HepG2 (cell line): ENCODE measurements at regions not wholly inside any gene's neighbourhood (a gene's known extent, or its start where the extent isn't known, plus 50 kb on each side); places are given as distances from the start of the nearest gene placed in this dataset.
A peak's percentile ranks its signal among the peaks of the same experiment; 100 is the strongest.

Experiments used
- ELF1 ChIP-seq: sonication (generic); formaldehyde crosslinking; IDR thresholded peaks from 2 replicates; pipeline ENCODE4 v1.4.0; 2020; ENCODE audit warnings: missing genetic modification reagents
- FOXJ3 ChIP-seq: sonication (generic); formaldehyde crosslinking; IDR thresholded peaks from 2 replicates; pipeline ENCODE4 v1.4.0; 2020; ENCODE audit warnings: missing genetic modification reagents, mild to moderate bottlenecking, borderline replicate concordance
- MED8 ChIP-seq: sonication (generic); formaldehyde crosslinking; IDR thresholded peaks from 2 replicates; pipeline ENCODE4 v1.8.1; 2023; ENCODE audit warnings: mild to moderate bottlenecking, missing genetic modification reagents; ENCODE audit not compliant: insufficient replicate concordance
- NFKBIZ ChIP-seq: IDR thresholded peaks from 2 replicates; pipeline ENCODE4 v1.6.1; 2018; ENCODE audit warnings: missing genetic modification reagents, missing compliant biosample characterization
- POLR2A ChIP-seq, 2 experiments: IDR thresholded peaks; 2 replicates each; pipeline ENCODE4 v1.6.1; 2011; ENCODE audit warnings: low read depth in 2 of 2, low read length in 2 of 2, mild to moderate bottlenecking in 1 of 2, moderate library complexity in 1 of 2; ENCODE audit not compliant: insufficient read depth in 1 of 2
- RBM39 ChIP-seq: fragments of 200-400 bp; formaldehyde crosslinking; IDR thresholded peaks from one replicate; pipeline ENCODE4 v1.6.1; 2018; ENCODE audit warnings: antibody characterized with exemption, mild to moderate bottlenecking, low read depth, low read length; ENCODE audit not compliant: poor library complexity, severe bottlenecking
- ZSCAN31 ChIP-seq: sonication (generic); formaldehyde crosslinking; IDR thresholded peaks from 2 replicates; pipeline ENCODE4 v1.5.0; 2020; ENCODE audit warnings: low read depth, mild to moderate bottlenecking, missing genetic modification reagents
- TF ChIP-seq, protein P1 (sequence below): sonication (generic); formaldehyde crosslinking; IDR thresholded peaks from 2 replicates; pipeline ENCODE4 v1.4.0; 2020; ENCODE audit warnings: low read depth, missing genetic modification reagents
- TF ChIP-seq, protein P2 (sequence below): sonication (generic); formaldehyde crosslinking; IDR thresholded peaks from 2 replicates; pipeline ENCODE4 v1.8.0; 2023; ENCODE audit warnings: mild to moderate bottlenecking, missing genetic modification reagents
- TF ChIP-seq, protein P3 (sequence below): sonication (generic); formaldehyde crosslinking; IDR thresholded peaks from 2 replicates; pipeline ENCODE4 v1.8.0; 2022; ENCODE audit warnings: mild to moderate bottlenecking, missing genetic modification reagents, moderate library complexity
- TF ChIP-seq, protein P4 (sequence below): sonication (generic); formaldehyde crosslinking; IDR thresholded peaks from 2 replicates; pipeline ENCODE4 v1.4.0; 2020; ENCODE audit warnings: mild to moderate bottlenecking, missing genetic modification reagents
- TF ChIP-seq, protein P5 (sequence below): sonication (generic); formaldehyde crosslinking; IDR thresholded peaks from 2 replicates; pipeline ENCODE4 v1.4.0; 2020; ENCODE audit warnings: mild to moderate bottlenecking, missing genetic modification reagents

DNA sequence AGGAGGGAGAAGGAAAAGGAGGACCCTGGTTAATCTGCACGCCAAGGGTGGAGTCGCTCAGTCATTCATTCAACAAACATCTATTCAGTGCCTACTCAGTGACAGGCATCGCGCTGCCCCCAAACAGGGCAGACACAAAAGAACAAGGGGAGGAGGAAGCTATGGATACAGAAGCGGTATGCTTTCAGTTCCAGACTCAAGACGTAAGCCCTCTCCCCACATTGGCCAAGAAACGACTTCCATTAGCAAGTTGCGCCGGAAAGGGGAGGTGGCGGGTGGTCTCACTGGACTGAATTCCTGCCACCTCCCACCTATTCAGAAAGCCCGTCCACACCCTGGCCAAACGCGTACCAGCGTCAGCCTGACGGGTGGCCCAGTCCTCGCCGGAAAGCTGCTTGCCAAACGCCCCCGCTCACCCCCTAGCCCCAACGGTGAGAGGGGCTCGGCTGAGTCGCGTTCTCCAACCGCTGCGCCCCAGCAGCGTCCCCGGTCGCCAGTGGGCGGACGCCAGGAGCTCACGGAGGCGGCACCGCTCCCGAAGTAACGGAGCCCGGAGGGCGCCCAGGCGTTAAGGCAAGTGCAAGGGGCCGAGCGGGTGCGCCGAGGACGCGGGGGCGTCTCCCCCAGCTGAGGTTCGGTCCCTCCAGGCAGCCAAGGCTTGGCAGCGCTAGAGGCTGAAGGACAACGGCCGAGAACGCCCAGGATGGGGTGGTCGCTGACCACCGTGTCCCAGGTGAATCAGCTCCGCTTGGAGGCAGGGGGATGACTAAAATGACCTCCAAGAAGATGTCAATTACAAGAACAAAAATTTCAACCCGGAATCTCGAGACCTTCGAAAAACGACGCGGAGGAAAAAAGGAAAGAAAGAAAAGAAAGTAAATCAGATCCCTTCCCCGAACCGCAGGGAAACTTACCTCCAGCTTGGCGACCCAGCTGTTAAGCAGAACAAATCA lies 470.7 kb downstream of the SOX9 start (continued):
- TF ChIP-seq, protein P1, sequence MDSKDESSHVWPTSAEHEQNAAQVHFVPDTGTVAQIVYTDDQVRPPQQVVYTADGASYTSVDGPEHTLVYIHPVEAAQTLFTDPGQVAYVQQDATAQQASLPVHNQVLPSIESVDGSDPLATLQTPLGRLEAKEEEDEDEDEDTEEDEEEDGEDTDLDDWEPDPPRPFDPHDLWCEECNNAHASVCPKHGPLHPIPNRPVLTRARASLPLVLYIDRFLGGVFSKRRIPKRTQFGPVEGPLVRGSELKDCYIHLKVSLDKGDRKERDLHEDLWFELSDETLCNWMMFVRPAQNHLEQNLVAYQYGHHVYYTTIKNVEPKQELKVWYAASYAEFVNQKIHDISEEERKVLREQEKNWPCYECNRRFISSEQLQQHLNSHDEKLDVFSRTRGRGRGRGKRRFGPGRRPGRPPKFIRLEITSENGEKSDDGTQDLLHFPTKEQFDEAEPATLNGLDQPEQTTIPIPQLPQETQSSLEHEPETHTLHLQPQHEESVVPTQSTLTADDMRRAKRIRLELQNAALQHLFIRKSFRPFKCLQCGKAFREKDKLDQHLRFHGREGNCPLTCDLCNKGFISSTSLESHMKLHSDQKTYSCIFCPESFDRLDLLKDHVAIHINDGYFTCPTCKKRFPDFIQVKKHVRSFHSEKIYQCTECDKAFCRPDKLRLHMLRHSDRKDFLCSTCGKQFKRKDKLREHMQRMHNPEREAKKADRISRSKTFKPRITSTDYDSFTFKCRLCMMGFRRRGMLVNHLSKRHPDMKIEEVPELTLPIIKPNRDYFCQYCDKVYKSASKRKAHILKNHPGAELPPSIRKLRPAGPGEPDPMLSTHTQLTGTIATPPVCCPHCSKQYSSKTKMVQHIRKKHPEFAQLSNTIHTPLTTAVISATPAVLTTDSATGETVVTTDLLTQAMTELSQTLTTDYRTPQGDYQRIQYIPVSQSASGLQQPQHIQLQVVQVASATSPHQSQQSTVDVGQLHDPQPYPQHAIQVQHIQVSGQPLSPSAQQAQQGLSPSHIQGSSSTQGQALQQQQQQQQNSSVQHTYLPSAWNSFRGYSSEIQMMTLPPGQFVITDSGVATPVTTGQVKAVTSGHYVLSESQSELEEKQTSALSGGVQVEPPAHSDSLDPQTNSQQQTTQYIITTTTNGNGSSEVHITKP (CRISPR knock-in tag) = peak; percentile 42; the same call in 1 of the 2 replicates
- TF ChIP-seq RBM39 = no peak
- TF ChIP-seq MED8 (CRISPR knock-in tag) = no peak
- TF ChIP-seq ELF1 (CRISPR knock-in tag) = 0 out of 2 replicates have a peak, but pooled peaks have one; percentile 9
- TF ChIP-seq, protein P2, sequence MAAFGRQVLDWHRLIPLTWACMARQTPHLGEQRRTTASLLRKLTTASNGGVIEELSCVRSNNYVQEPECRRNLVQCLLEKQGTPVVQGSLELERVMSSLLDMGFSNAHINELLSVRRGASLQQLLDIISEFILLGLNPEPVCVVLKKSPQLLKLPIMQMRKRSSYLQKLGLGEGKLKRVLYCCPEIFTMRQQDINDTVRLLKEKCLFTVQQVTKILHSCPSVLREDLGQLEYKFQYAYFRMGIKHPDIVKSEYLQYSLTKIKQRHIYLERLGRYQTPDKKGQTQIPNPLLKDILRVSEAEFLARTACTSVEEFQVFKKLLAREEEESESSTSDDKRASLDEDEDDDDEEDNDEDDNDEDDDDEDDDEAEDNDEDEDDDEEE (CRISPR knock-in tag) = 0 out of 2 replicates have a peak, but pooled peaks have one; percentile 73
- TF ChIP-seq, protein P3, sequence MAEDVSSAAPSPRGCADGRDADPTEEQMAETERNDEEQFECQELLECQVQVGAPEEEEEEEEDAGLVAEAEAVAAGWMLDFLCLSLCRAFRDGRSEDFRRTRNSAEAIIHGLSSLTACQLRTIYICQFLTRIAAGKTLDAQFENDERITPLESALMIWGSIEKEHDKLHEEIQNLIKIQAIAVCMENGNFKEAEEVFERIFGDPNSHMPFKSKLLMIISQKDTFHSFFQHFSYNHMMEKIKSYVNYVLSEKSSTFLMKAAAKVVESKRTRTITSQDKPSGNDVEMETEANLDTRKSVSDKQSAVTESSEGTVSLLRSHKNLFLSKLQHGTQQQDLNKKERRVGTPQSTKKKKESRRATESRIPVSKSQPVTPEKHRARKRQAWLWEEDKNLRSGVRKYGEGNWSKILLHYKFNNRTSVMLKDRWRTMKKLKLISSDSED (CRISPR knock-in tag) = 0 out of 2 replicates have a peak, but pooled peaks have one; percentile 76
- no peak for TF ChIP-seq POLR2A (IDR thresholded peaks at IDR 0.05; ENCODE audit: insufficient read depth in 1 of 2, low read depth in 2 of 2, low read length in 2 of 2)
- no peak for TF ChIP-seq FOXJ3 (CRISPR knock-in tag)
- TF ChIP-seq ZSCAN31 (CRISPR knock-in tag) = no peak
- TF ChIP-seq NFKBIZ (CRISPR knock-in tag) = no peak
- TF ChIP-seq, protein P4, sequence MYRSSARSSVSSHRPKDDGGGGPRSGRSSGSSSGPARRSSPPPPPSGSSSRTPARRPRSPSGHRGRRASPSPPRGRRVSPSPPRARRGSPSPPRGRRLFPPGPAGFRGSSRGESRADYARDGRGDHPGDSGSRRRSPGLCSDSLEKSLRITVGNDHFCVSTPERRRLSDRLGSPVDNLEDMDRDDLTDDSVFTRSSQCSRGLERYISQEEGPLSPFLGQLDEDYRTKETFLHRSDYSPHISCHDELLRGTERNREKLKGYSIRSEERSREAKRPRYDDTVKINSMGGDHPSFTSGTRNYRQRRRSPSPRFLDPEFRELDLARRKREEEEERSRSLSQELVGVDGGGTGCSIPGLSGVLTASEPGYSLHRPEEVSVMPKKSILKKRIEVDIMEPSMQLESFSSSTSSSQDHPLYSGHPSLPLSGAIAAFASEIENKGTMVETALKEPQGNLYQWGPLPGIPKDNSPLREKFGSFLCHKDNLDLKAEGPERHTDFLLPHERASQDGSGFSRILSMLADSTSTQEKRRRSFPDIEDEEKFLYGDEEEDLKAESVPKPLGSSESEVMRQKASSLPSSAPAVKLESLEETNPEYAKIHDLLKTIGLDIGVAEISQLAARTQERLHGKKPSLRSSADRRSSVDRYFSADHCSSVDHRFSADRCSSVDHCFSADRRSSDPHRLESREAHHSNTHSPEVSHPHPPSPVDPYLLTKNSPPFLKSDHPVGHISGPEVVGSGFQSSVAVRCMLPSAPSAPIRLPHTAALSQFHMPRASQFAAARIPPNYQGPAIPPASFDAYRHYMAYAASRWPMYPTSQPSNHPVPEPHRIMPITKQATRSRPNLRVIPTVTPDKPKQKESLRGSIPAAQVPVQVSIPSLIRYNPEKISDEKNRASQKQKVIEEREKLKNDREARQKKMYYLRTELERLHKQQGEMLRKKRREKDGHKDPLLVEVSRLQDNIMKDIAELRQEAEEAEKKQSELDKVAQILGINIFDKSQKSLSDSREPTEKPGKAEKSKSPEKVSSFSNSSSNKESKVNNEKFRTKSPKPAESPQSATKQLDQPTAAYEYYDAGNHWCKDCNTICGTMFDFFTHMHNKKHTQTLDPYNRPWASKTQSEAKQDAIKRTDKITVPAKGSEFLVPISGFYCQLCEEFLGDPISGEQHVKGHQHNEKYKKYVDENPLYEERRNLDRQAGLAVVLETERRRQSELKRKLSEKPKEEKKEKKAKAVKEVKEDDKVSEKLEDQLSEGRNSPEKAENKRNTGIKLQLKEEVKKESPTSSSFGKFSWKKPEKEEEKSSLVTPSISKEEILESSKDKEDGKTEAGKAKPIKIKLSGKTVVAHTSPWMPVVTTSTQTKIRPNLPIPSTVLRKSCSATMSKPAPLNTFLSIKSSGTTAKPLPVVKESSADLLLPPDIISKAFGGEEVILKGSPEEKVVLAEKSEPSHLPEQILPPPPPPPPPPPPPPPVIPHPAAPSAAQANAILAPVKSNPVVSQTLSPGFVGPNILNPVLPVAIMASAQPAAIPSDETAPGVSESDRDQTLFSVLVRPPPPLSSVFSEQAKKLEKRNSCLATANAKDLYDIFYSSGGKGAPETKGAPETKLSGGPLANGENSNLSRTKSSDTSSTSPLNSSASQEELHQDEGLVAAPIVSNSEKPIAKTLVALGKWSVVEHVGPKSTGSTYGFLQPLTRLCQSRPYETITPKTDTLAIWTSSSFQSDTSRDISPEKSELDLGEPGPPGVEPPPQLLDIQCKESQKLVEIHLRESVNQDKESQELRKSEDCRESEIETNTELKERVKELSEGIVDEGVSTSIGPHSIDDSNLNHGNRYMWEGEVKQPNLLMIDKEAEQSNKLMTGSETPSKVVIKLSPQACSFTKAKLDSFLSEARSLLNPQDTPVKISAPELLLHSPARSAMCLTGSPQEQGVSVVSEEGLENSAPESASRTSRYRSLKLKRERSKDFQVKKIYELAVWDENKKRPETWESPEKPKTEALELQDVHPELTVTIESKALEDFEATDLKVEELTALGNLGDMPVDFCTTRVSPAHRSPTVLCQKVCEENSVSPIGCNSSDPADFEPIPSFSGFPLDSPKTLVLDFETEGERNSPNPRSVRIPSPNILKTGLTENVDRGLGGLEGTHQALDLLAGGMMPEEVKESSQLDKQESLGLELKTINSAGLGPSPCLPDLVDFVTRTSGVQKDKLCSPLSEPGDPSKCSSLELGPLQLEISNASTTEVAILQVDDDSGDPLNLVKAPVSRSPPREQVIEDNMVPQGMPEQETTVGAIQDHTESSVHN (CRISPR knock-in tag) = 0 out of 2 replicates have a peak, but pooled peaks have one; percentile 13
- TF ChIP-seq, protein P5, sequence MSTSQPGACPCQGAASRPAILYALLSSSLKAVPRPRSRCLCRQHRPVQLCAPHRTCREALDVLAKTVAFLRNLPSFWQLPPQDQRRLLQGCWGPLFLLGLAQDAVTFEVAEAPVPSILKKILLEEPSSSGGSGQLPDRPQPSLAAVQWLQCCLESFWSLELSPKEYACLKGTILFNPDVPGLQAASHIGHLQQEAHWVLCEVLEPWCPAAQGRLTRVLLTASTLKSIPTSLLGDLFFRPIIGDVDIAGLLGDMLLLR (CRISPR knock-in tag) = peak; percentile 52; the same call in 1 of the 2 replicates
